ENCODE measurements at regions not wholly inside any gene's neighbourhood (a gene's known extent, or its start where the extent isn't known, plus 50 kb on each side); places are given as distances from the start of the nearest gene placed in this dataset.
"Not testable (repeated sequence)": the region's sequence is repeated elsewhere in the genome, so short reads cannot be mapped to it uniquely, and the experiment has no call there.

DNA sequence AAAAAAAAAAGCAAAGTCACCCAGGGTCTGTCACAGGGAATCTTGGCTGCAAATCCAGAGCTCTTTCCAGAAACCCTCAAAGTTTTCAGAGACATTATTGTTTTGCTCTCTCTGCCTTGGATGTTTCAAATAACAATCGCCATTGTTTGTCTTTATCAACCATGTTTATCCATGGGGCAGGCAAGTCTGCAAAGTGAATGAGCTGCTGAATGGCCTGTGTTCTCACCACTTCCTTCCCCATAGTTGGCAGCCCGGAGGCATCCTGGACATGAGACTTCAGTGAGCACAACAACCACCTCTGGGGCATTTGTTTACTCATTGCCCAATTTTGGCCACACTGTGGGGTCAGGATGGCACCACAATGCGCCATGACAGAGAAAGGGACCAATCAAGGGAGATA lies 53.1 kb upstream of the USP7 start:
- H3K4me3 ChIP-seq (ENCODE audit: low read depth in 1 of 3, low read length in 3 of 3), result no peak overlapping the region
- 62% methylated on average over 3 of the region's 3 CpGs for WGBS
- H3K36me3 ChIP-seq (ENCODE audit: control insufficient read depth in 4 of 4, insufficient read depth in 3 of 4, low read depth in 1 of 4, low read length in 3 of 4), result no peaks in the 10 kb centered on the region
- TF ChIP-seq FOXA2 (IDR thresholded peaks at IDR 0.05), result no peak
- TF ChIP-seq GABPA (IDR thresholded peaks at IDR 0.05 in 1 of 2, conservative IDR thresholded peaks at IDR 0.05 in 1 of 2), result no peak
- no peaks in the 10 kb centered on the region for H3K27me3 ChIP-seq (ENCODE audit: control insufficient read depth in 4 of 4, insufficient read depth in 4 of 4, low read length in 3 of 4)
- no peak for DNase-seq (ENCODE audit: low spot score)
- peaks cover 0 to 8% (median 7%) of the 10 kb centered on the region in 4 donors for H3K9me3 ChIP-seq (ENCODE audit: control insufficient read depth in 4 of 4, low read length in 3 of 4)
- H3K4me1 ChIP-seq (ENCODE audit: control insufficient read depth in 4 of 4, insufficient read depth in 4 of 4, low read length in 3 of 4), result no peaks in the 10 kb centered on the region
- no peak overlapping the region for H3K27ac ChIP-seq (ENCODE audit: low read depth in 1 of 2, low read length in 2 of 2)
- H3K9ac ChIP-seq (ENCODE audit: low read depth in 1 of 2, low read length in 2 of 2), result no peak overlapping the region

DNA sequence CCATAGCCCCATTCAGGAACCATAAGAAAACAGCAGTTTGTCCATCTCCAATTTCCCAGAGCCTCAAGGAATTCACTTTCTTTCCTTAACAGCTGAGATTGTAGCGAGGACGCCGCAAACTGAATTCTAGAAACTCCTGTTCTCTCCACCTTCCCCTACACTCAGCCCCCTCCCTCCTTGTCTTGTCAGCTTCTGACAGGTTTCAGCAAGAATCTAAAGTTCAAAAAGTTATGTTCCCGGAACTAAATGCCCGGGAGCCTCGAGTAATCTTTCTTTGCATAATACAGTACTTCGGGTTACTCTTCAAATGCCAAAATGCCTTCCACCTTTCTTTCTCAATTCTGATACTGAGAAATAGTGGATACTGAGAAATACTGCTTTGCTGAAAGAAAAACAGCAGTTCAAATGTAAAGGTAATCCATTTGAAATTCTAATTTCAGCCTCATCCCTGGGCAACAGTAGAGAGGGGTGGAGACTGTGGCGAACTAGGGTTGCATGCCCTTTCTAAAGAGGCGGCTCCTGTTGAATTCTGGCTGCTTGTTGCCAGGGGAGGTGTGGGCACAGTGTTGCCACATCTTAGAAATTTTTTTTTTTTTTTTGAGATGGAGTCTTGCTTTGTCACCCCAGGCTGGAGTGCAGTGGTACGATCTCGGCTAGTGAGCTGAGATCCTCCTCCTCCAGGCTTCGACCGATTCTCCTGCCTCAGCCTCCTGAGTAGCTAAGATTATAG lies 63.5 kb upstream of the USP7 start:
- Histone ChIP-seq H3K36me3 (ENCODE audit: control insufficient read depth in 4 of 4, insufficient read depth in 3 of 4, low read depth in 1 of 4, low read length in 3 of 4) (no peaks in the 10 kb centered on the region), H3K27me3 (ENCODE audit: control insufficient read depth in 4 of 4, insufficient read depth in 4 of 4, low read length in 3 of 4) (no peaks in the 10 kb centered on the region), H3K4me3 (ENCODE audit: low read depth in 1 of 3, low read length in 3 of 3) (no peak overlapping the region), H3K9ac (ENCODE audit: low read depth in 1 of 2, low read length in 2 of 2) (no peak overlapping the region), H3K9me3 (ENCODE audit: control insufficient read depth in 4 of 4, low read length in 3 of 4) (no peaks in the 10 kb centered on the region), H3K27ac (ENCODE audit: low read depth in 1 of 2, low read length in 2 of 2) (no peak overlapping the region), H3K4me1 (ENCODE audit: control insufficient read depth in 4 of 4, insufficient read depth in 4 of 4, low read length in 3 of 4) (no peaks in the 10 kb centered on the region)
- WGBS, result 86% methylated on average over 13 of the region's 13 CpGs
- no peak for DNase-seq (ENCODE audit: low spot score)
- no peak for TF ChIP-seq FOXA2 (IDR thresholded peaks at IDR 0.05)
- TF ChIP-seq SP1 (IDR thresholded peaks at IDR 0.05), result no peak
- TF ChIP-seq, protein P1, sequence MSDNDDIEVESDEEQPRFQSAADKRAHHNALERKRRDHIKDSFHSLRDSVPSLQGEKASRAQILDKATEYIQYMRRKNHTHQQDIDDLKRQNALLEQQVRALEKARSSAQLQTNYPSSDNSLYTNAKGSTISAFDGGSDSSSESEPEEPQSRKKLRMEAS (IDR thresholded peaks at IDR 0.05), result no peak
- TF ChIP-seq NR2F2 (IDR thresholded peaks at IDR 0.05), result no peak
- no peak for TF ChIP-seq HNF4A (conservative IDR thresholded peaks at IDR 0.05)
- no peak for TF ChIP-seq FOXA1 (IDR thresholded peaks at IDR 0.05)
- TF ChIP-seq, protein P2, sequence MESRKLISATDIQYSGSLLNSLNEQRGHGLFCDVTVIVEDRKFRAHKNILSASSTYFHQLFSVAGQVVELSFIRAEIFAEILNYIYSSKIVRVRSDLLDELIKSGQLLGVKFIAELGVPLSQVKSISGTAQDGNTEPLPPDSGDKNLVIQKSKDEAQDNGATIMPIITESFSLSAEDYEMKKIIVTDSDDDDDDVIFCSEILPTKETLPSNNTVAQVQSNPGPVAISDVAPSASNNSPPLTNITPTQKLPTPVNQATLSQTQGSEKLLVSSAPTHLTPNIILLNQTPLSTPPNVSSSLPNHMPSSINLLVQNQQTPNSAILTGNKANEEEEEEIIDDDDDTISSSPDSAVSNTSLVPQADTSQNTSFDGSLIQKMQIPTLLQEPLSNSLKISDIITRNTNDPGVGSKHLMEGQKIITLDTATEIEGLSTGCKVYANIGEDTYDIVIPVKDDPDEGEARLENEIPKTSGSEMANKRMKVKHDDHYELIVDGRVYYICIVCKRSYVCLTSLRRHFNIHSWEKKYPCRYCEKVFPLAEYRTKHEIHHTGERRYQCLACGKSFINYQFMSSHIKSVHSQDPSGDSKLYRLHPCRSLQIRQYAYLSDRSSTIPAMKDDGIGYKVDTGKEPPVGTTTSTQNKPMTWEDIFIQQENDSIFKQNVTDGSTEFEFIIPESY (IDR thresholded peaks at IDR 0.05), result no peak
- no peak for TF ChIP-seq JUND (IDR thresholded peaks at IDR 0.05)
- no peak for TF ChIP-seq GABPA (IDR thresholded peaks at IDR 0.05 in 1 of 2, conservative IDR thresholded peaks at IDR 0.05 in 1 of 2)
- TF ChIP-seq, protein P3, sequence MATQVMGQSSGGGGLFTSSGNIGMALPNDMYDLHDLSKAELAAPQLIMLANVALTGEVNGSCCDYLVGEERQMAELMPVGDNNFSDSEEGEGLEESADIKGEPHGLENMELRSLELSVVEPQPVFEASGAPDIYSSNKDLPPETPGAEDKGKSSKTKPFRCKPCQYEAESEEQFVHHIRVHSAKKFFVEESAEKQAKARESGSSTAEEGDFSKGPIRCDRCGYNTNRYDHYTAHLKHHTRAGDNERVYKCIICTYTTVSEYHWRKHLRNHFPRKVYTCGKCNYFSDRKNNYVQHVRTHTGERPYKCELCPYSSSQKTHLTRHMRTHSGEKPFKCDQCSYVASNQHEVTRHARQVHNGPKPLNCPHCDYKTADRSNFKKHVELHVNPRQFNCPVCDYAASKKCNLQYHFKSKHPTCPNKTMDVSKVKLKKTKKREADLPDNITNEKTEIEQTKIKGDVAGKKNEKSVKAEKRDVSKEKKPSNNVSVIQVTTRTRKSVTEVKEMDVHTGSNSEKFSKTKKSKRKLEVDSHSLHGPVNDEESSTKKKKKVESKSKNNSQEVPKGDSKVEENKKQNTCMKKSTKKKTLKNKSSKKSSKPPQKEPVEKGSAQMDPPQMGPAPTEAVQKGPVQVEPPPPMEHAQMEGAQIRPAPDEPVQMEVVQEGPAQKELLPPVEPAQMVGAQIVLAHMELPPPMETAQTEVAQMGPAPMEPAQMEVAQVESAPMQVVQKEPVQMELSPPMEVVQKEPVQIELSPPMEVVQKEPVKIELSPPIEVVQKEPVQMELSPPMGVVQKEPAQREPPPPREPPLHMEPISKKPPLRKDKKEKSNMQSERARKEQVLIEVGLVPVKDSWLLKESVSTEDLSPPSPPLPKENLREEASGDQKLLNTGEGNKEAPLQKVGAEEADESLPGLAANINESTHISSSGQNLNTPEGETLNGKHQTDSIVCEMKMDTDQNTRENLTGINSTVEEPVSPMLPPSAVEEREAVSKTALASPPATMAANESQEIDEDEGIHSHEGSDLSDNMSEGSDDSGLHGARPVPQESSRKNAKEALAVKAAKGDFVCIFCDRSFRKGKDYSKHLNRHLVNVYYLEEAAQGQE (IDR thresholded peaks at IDR 0.05), result no peak
- TF ChIP-seq RXRA (IDR thresholded peaks at IDR 0.05), result no peak
- TF ChIP-seq, protein P4, sequence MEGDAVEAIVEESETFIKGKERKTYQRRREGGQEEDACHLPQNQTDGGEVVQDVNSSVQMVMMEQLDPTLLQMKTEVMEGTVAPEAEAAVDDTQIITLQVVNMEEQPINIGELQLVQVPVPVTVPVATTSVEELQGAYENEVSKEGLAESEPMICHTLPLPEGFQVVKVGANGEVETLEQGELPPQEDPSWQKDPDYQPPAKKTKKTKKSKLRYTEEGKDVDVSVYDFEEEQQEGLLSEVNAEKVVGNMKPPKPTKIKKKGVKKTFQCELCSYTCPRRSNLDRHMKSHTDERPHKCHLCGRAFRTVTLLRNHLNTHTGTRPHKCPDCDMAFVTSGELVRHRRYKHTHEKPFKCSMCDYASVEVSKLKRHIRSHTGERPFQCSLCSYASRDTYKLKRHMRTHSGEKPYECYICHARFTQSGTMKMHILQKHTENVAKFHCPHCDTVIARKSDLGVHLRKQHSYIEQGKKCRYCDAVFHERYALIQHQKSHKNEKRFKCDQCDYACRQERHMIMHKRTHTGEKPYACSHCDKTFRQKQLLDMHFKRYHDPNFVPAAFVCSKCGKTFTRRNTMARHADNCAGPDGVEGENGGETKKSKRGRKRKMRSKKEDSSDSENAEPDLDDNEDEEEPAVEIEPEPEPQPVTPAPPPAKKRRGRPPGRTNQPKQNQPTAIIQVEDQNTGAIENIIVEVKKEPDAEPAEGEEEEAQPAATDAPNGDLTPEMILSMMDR (IDR thresholded peaks at IDR 0.05; ENCODE audit: low read depth, low read length, missing input control), result no peak
- no peak for TF ChIP-seq HNF4G (IDR thresholded peaks at IDR 0.05)
- no peak for TF ChIP-seq YY1 (IDR thresholded peaks at IDR 0.05)
- no peak for TF ChIP-seq EGR1 (IDR thresholded peaks at IDR 0.05; ENCODE audit: low read depth in 2 of 2)
- TF ChIP-seq TAF1 (conservative IDR thresholded peaks at IDR 0.05), result no peak
- TF ChIP-seq, protein P5, sequence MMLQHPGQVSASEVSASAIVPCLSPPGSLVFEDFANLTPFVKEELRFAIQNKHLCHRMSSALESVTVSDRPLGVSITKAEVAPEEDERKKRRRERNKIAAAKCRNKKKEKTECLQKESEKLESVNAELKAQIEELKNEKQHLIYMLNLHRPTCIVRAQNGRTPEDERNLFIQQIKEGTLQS (IDR thresholded peaks at IDR 0.05), result no peak

DNA sequence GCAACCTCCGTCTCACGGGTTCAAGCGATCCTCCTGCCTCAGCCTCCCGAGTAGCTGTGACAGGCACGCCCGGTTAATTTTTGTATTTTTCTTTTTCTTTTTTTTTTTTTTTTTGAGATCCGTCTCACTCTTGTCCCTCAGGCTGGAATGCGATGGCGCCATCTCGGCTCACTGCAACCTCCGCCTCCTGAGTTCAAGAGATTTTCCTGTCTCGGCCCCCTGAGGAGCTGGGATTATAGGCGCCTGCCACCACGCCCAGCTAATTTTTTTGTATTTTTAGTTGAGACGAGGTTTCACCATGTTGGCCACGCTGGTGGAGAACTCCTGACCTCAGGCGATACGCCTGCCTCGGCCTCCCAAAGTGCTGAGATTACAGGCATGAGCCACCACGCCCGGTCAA lies 63.0 kb upstream of the HAPSTR1 start:
- not testable (repeated sequence) for H3K27ac ChIP-seq (ENCODE audit: low read depth in 1 of 2, low read length in 2 of 2); H3K4me3 ChIP-seq (ENCODE audit: low read depth in 1 of 3, low read length in 3 of 3); H3K36me3 ChIP-seq (ENCODE audit: control insufficient read depth in 4 of 4, insufficient read depth in 3 of 4, low read depth in 1 of 4, low read length in 3 of 4); H3K27me3 ChIP-seq (ENCODE audit: control insufficient read depth in 4 of 4, insufficient read depth in 4 of 4, low read length in 3 of 4); H3K9ac ChIP-seq (ENCODE audit: low read depth in 1 of 2, low read length in 2 of 2); H3K9me3 ChIP-seq (ENCODE audit: control insufficient read depth in 4 of 4, low read length in 3 of 4); H3K4me1 ChIP-seq (ENCODE audit: control insufficient read depth in 4 of 4, insufficient read depth in 4 of 4, low read length in 3 of 4); DNase-seq (ENCODE audit: low spot score)
- 89% methylated on average over 21 of the region's 21 CpGs for WGBS
